AG04449 (cell line): ENCODE measurements at regions not wholly inside any gene's neighbourhood (a gene's known extent, or its start where the extent isn't known, plus 50 kb on each side); places are given as distances from the start of the nearest gene placed in this dataset.

Source experiments
- CTCF ChIA-PET: fragments of 350-600 bp; formaldehyde crosslinking; extraction: SDS; loops from one replicate; lab custom pipeline; 2021; ENCODE audit warnings: antibody characterized with exemption; lab: Yijun Ruan, JAX
- POLR2A ChIA-PET: fragments of 400-600, 350-600 bp; formaldehyde crosslinking; extraction: SDS; loops from one replicate; lab custom pipeline; 2020; ENCODE audit warnings: antibody characterized with exemption, inconsistent platforms; lab: Yijun Ruan, JAX
- DNase-seq: peaks from one replicate; pipeline ENCODE4 v3.0.0-alpha.2; 2010; ENCODE audit warnings: low read depth, low spot score
- H3K4me3 ChIP-seq: 2 replicates; pipeline ENCODE4 v1.5.1; 2011; ENCODE audit warnings: low read depth, mild to moderate bottlenecking, control low read depth, low read length
- CTCF ChIP-seq: IDR thresholded peaks from one replicate; pipeline ENCODE4 v1.5.1; 2011; ENCODE audit warnings: mild to moderate bottlenecking, moderate library complexity, low read length, control low read depth, inconsistent platforms; ENCODE audit not compliant: insufficient read depth; ENCODE audit errors: missing control alignments

GRCh38 chr1:87795615-87796337, 467.1 kb downstream of the LMO4 start:
- CTCF ChIA-PET = no interaction called here

GRCh38 chr1:87796471-87796901, 467.8 kb downstream of the LMO4 start:
- no peak for TF ChIP-seq CTCF
- POLR2A ChIA-PET = no interaction called here
- no peak for DNase-seq
- CTCF ChIA-PET = interaction anchor here (0.9 kb wide), 1 partner anchor 10 kb away, joined by 3 read pairs; no protein-coding TSS in a partner anchor
- no peak overlapping the region for H3K4me3 ChIP-seq

More at GRCh38 chr1:87795615-87796337, 467.1 kb downstream of the LMO4 start:
- no peak overlapping the region for H3K4me3 ChIP-seq
- POLR2A ChIA-PET = no interaction called here
- no peak for DNase-seq
- no peak for TF ChIP-seq CTCF

- POLR2A ChIA-PET = no interaction called here
- no peak for DNase-seq
- TF ChIP-seq CTCF = no peak
- no peak overlapping the region for H3K4me3 ChIP-seq
- CTCF ChIA-PET = no interaction called here
Observed at GRCh38 chr1:87799451-87799850, 470.8 kb downstream of the LMO4 start.

GRCh38 chr1:87800006-87800405, 471.3 kb downstream of the LMO4 start:
- POLR2A ChIA-PET = no interaction called here
- CTCF ChIA-PET = no interaction called here
- no peak overlapping the region for H3K4me3 ChIP-seq
- DNase-seq = no peak
- no peak for TF ChIP-seq CTCF

- no peak for DNase-seq
- TF ChIP-seq CTCF = no peak
- POLR2A ChIA-PET = no interaction called here
- no peak overlapping the region for H3K4me3 ChIP-seq
- CTCF ChIA-PET = no interaction called here
Observed at GRCh38 chr1:87803375-87803774, 474.7 kb downstream of the LMO4 start.

GRCh38 chr1:87804128-87804527, 475.4 kb downstream of the LMO4 start:
- DNase-seq = no peak
- no peak for TF ChIP-seq CTCF
- CTCF ChIA-PET = no interaction called here
- no peak overlapping the region for H3K4me3 ChIP-seq
- POLR2A ChIA-PET = no interaction called here
